GM19023 (cell line): ENCODE measurements at regions not wholly inside any gene's neighbourhood (a gene's known extent, or its start where the extent isn't known, plus 50 kb on each side); places are given as distances from the start of the nearest gene placed in this dataset.

Experiments
- ATAC-seq: cut with Tn5 transposase; IDR thresholded peaks from one replicate; pipeline ENCODE4 v1.9.1; 2021; ENCODE audit warnings: mild to moderate bottlenecking, moderate library complexity; ENCODE audit not compliant: unreplicated experiment

GRCh38 chr7:12783421-12784095, 96.1 kb downstream of the ARL4A start:
- no peak for ATAC-seq

DNA sequence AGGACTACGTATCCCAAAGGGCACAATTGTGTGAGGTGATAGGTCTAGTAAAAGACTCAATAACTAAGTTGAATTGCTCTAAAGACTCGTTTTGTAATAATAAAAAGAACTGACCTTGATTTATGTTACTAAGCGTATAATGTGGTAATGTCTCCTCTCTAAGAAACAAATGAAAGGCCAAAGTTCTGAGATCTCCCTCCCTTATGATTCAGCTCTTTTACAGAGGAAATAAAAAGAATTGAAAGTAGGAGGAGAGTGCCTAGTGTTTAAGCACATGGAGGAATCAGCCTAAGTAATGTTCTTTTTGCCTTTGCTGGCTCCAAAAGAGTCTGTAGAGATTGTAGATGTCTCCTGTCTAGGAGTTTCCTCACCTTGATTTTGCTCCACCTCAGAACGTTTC, 98.0 kb downstream of the ARL4A start:
- ATAC-seq, result no peak

- no peak for ATAC-seq
These were observed 99.1 kb downstream of the ARL4A start for GRCh38 chr7:12786494-12786893.

- no peak for ATAC-seq
These were observed 100.7 kb downstream of the ARL4A start for GRCh38 chr7:12788171-12788570.

DNA sequence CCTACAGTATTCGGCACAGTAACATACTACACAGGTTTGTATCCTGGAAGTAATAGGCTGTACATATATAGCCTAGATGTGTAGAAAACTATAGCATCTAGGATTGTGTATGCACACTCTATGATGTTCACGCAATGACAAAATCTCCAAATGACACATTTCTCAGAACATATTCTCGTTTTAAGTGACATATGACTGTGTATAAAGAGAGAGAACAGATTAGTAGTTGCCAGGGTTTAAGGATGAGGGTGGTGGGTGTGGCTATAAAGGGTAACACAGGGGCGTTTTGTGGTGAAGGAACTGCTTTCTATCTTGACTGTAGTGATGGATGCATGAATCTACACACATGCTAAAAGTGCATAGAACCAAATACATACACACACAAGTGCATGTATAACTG, 101.2 kb downstream of the ARL4A start:
- ATAC-seq, result no peak

- ATAC-seq, result no peak
These were observed 107.4 kb downstream of the ARL4A start for GRCh38 chr7:12794722-12795302.

GRCh38 chr7:12796397-12797127, 109.1 kb downstream of the ARL4A start:
- ATAC-seq, result no peak

DNA sequence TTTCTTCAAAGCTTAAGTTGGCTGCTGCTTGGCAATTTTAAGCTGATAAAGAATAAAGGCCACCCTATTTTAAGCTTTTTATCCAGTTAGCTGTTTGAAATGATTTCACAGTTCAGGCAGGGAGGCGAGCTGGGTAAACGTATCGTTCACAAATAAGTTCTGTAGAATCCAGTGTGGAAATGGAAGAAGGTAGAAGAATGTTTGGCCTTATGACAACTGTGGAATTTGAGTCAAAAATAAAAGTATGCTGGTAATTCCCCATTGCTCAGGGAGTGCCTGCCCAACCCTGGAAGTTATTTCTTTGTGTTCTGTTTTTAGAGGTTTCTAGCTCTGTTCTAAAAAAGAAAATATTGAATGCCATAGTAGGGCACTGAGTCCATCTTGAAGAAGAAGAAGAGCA, 113.1 kb downstream of the ARL4A start:
- ATAC-seq, result no peak

DNA sequence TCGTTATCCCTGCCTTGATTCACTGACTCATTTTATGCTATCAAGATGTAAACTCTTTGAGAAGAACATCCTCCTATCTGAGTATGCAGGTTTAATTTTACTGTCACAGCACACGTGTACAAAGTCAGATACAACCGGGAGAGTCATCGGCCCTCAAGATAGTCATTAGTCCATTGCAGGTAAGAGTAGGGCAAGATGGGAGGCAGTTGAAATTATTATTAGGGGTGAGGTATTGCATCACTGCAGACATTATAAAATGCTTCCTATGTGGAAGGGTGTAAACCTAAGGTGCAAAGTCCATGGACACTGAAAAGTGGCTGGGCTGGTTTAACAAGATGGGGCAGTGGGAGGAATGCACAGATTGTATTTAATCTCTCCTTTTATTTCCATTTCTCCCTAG, 113.7 kb downstream of the ARL4A start:
- ATAC-seq, result no peak

- ATAC-seq, result no peak
These were observed 114.6 kb downstream of the ARL4A start for GRCh38 chr7:12802070-12802469.

GRCh38 chr7:12803542-12803941, 116.1 kb downstream of the ARL4A start:
- ATAC-seq, result no peak

GRCh38 chr7:12805518-12805928, 118.1 kb downstream of the ARL4A start:
- no peak for ATAC-seq

DNA sequence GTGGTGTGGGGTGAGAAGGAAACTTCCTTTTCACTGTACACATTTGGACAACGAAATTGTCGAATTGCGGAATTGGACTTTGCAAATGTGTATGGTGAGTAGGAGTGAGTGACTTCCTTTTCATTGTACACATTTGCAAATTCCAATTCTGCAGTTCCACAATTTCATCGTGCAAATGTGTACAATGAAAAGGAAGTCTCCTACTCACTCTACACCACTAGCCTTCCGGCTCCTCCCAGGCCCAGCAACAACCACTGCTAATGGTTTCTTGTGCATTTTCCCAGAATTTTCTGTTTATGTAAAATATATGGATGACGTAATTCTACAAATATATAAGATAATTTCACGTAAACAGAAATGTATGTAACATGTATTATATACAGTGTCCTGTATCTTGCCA, 118.5 kb downstream of the ARL4A start:
- no peak for ATAC-seq

- no peak for ATAC-seq
These were observed 122.0 kb downstream of the ARL4A start for GRCh38 chr7:12809476-12809875.

GRCh38 chr7:12812111-12812510, 124.7 kb downstream of the ARL4A start:
- no peak for ATAC-seq

- no peak for ATAC-seq
These were observed 126.7 kb downstream of the ARL4A start for GRCh38 chr7:12814107-12814506.

DNA sequence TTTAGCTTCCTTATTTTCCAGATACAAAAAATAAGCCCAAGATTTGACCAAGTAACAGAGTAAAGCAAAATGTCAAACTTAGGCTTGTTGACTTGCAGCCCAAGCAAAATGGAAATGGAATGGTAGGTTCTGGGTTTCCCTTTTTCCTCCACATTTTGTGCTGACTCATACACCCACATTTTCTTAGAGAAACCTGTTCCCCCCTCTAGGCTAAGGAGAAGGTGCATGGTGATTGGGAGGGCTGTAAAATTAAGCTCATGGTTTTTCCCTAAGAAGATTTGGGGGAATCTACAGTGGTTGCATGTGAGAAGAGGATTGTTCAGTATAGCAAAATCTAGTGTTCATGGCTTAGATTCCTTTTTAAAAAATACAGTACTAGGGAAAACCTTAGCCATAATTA, 127.4 kb downstream of the ARL4A start:
- ATAC-seq, result no peak

DNA sequence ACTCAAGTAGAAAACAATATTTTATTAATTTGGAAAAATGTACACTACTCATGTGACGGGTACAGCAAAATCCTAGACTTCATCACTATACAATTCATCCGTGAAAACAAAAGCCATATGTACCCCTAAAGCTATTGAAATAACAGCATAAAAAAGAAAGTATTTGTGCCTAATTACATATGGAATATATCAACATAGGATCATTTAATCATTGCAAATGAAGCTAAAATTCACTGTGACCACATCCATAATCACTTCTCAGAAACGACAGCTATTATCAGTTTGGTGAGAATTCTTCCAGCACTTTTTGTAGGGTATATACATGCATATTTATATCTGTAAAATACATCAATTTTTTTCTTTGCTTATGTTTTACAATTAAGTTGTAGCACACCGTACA, 128.0 kb downstream of the ARL4A start:
- ATAC-seq, result no peak

DNA sequence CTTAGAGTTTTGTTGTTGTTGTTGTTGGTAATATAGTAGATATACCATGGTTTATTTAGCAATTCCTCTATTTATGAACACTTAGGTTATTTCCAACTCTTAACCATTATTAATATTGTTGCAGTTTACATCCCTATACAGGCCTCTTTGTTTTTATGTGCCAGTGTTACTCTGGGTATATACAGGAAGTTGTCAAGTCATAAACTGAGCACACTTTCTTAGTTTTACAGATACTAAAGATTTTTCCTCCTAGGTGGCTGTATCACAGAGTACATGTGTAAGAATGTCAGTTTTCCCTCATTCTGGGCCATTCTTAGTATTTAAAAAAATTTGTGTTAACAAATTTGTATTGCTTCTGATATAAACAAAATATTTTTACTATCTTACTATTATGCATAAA, 128.4 kb downstream of the ARL4A start:
- ATAC-seq, result no peak

DNA sequence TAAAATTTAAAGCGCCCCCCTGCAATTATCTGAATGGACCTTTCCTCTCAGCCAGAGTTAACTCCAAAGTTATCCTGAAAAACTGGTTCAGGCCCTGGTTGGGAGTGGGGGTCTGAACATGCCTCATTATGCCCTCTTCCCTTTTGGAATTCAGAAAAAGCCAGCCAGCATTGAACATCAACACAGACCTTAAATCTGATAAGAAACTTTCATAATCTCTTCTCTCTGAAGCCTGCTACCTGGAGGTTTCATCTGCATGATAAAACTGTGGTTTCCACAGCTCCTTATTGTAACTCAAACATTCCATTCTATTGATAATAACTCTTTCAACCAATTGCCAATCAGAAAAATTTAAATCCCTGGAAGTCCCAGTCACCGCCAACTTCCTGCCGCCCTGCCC, 133.3 kb downstream of the ARL4A start:
- ATAC-seq, result no peak

- ATAC-seq, result no peak
These were observed 134.3 kb downstream of the ARL4A start for GRCh38 chr7:12821746-12822145.

GRCh38 chr7:12826079-12826478, 138.6 kb downstream of the ARL4A start:
- no peak for ATAC-seq
